ENCODE measurements at regions not wholly inside any gene's neighbourhood (a gene's known extent, or its start where the extent isn't known, plus 50 kb on each side); places are given as distances from the start of the nearest gene placed in this dataset.

DNA sequence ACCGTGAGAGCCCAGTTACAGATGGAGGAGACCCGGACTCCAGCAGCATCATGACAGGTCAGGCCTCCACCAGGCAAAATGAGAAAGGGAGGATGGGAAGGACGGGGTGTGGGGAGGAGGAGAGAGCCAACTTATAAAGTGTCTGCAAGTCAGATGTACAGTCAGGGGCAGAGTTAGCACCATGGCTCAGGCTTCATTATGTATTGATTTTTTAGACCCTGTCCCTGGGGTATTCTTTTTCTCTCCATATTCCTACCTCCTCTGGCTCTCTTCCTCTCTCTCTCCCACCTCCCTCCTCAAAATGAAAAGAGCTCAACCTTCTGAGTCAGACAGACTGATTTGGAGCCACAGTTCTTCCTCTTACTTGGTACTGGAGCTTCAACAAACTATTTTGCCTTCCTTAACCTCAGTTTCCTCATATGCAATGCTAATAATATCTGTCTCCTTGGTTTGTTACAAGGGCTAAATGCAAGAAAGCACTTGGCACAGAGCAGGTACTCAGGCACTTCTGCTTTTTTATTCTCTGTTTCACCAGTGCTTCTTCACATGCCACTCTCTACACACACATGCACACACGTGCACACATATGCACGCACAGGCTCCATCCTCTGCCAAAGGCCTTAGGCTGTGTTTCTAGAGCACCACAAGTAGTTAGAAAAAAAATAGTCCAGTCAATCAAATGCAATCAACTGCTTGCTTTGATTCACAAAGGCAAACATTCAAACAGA is 92.3 kb upstream of the PKDCC start:
- TF ChIP-seq POLR2A (IDR thresholded peaks at IDR 0.05; ENCODE audit: low read depth, low read length) (no peak), FOS (IDR thresholded peaks at IDR 0.05; ENCODE audit: borderline replicate concordance, extremely low read depth, insufficient read length) (no peak), RAD21 (IDR thresholded peaks at IDR 0.05; ENCODE audit: insufficient read depth, low read depth, low read length) (no peak)

Measured in GM12878 (cell line).